Loucy (cell line): ENCODE measurements at regions not wholly inside any gene's neighbourhood (a gene's known extent, or its start where the extent isn't known, plus 50 kb on each side); places are given as distances from the start of the nearest gene placed in this dataset.

Experiments used
- EZH2phosphoT487 ChIP-seq: fragments of 200-600 bp; IDR thresholded peaks from 2 replicates; pipeline ENCODE4 v1.6.1; 2018; ENCODE audit warnings: antibody characterized with exemption, mild to moderate bottlenecking, moderate library complexity, borderline replicate concordance
- TF ChIP-seq, protein P1 (sequence below): fragments of 200-600 bp; sonication (generic); conservative IDR thresholded peaks from 2 replicates; pipeline ENCODE4 v1.5.1; 2014; ENCODE audit warnings: mild to moderate bottlenecking, antibody characterized with exemption, low read length

DNA sequence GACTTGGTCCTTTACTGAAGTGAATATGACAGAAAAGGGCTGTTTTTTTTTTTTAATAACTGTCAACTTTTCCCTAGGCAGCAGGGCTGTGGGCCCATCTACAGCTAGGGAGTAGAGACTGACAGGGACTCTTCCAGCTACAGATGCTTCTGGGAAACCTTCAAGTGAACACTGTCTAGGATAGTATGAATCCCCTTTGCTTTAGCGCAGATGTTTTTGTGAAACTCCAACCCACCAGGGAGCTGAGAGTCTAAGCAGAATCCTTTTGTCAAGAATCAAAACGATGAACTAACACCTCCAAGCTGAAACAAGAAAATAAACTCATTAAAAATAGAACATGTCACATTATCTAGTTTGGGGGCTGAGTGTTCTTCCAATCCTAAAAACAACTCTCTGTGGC is 219.7 kb upstream of the FGF13 start:
- TF ChIP-seq, protein P1, sequence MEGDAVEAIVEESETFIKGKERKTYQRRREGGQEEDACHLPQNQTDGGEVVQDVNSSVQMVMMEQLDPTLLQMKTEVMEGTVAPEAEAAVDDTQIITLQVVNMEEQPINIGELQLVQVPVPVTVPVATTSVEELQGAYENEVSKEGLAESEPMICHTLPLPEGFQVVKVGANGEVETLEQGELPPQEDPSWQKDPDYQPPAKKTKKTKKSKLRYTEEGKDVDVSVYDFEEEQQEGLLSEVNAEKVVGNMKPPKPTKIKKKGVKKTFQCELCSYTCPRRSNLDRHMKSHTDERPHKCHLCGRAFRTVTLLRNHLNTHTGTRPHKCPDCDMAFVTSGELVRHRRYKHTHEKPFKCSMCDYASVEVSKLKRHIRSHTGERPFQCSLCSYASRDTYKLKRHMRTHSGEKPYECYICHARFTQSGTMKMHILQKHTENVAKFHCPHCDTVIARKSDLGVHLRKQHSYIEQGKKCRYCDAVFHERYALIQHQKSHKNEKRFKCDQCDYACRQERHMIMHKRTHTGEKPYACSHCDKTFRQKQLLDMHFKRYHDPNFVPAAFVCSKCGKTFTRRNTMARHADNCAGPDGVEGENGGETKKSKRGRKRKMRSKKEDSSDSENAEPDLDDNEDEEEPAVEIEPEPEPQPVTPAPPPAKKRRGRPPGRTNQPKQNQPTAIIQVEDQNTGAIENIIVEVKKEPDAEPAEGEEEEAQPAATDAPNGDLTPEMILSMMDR = no peak
- TF ChIP-seq EZH2phosphoT487 = no peak
